Upper lobe of right lung (tissue), 1 donor: ENCODE measurements at regions not wholly inside any gene's neighbourhood (a gene's known extent, or its start where the extent isn't known, plus 50 kb on each side); places are given as distances from the start of the nearest gene placed in this dataset.
A peak's percentile ranks its signal among the peaks of the same experiment; 100 is the strongest.

ENCODE experiments used
- ATAC-seq: fragments of 200-7000 bp; cut with Tn5 transposase; one replicate; pipeline ENCODE4 v1.9.1; 2020; ENCODE audit warnings: mild to moderate bottlenecking, moderate library complexity
- DNase-seq: peaks from one replicate; pipeline ENCODE4 v3.0.0-alpha.2; 2020
- H3K27ac ChIP-seq: fragments of 200-600 bp; one replicate; pipeline ENCODE4 v1.8.0; 2022
- H3K27me3 ChIP-seq: fragments of 200-600 bp; one replicate; pipeline ENCODE4 v1.8.0; 2022; ENCODE audit warnings: mild to moderate bottlenecking
- H3K36me3 ChIP-seq: fragments of 200-600 bp; one replicate; pipeline ENCODE4 v1.8.0; 2022
- H3K4me1 ChIP-seq: fragments of 200-600 bp; one replicate; pipeline ENCODE4 v1.8.0; 2022
- H3K4me3 ChIP-seq: fragments of 200-600 bp; one replicate; pipeline ENCODE4 v1.8.0; 2022; ENCODE audit warnings: mild to moderate bottlenecking
- H3K9me3 ChIP-seq: fragments of 200-600 bp; one replicate; pipeline ENCODE4 v1.8.0; 2022
- intact Hi-C: fragments of 100-400 bp; cut with DNase I; formaldehyde crosslinking; loops from one replicate; pipeline ENCODE4 v1.11.0; 2022
- TF ChIP-seq, protein P1 (sequence below): fragments of 200-600 bp; IDR thresholded peaks from one replicate; pipeline ENCODE4 v1.8.0; 2022; ENCODE audit warnings: antibody characterized with exemption
- donor health status: DM: no; HTN: yes; CAD: no; lungs with severe emphysema.

DNA sequence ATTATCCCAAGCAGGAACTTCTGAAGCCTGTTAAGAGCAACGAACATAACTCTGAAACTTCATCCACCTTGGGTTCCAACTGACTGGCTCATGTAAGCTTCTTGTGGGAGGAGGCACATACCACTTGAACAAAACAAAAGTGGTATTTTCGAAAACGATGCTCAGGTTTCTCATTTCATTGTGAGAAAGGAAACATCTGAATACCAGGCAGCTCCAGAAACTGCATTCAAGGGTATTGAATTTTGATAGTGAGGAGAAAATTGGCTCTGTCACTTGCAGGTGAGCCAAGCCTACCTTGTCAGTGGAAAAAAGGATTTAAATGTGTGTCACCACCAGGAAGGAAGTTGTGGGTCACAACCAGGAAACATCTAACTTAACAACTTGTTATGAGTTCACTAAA is 218.1 kb upstream of the SATB1 start:
- Histone ChIP-seq H3K27ac (no peak overlapping the region), H3K27me3 (no peaks in the 10 kb centered on the region), H3K4me3 (no peak overlapping the region), H3K36me3 (no peaks in the 10 kb centered on the region), H3K9me3 (no peaks in the 10 kb centered on the region), H3K4me1 (no peaks in the 10 kb centered on the region)
- intact Hi-C loops, result no loop called here
- DNase-seq (no peak), ATAC-seq (no peak)
- TF ChIP-seq, protein P1, sequence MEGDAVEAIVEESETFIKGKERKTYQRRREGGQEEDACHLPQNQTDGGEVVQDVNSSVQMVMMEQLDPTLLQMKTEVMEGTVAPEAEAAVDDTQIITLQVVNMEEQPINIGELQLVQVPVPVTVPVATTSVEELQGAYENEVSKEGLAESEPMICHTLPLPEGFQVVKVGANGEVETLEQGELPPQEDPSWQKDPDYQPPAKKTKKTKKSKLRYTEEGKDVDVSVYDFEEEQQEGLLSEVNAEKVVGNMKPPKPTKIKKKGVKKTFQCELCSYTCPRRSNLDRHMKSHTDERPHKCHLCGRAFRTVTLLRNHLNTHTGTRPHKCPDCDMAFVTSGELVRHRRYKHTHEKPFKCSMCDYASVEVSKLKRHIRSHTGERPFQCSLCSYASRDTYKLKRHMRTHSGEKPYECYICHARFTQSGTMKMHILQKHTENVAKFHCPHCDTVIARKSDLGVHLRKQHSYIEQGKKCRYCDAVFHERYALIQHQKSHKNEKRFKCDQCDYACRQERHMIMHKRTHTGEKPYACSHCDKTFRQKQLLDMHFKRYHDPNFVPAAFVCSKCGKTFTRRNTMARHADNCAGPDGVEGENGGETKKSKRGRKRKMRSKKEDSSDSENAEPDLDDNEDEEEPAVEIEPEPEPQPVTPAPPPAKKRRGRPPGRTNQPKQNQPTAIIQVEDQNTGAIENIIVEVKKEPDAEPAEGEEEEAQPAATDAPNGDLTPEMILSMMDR, result no peak

DNA sequence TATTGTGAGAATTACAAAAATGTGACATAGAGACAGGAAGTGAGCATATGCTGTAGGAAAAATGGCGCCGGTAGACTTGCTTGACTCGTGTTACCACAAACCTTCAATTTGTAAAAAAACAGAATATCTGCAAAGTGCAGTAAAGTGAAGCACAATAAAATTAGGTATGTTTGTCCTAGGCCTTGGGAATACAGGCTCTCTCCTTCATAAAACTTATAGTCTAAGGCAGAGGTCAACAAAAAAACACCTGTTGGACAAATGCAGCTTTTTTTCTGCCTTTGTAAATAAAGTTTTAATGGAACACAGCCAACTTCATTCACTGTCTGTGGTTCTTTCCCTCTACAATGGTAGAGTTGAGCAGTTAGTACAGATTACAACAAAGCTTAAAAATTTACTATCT is 216.8 kb upstream of the SATB1 start:
- no peak overlapping the region for H3K27ac ChIP-seq
- H3K9me3 ChIP-seq, result no peaks in the 10 kb centered on the region
- H3K27me3 ChIP-seq, result no peaks in the 10 kb centered on the region
- intact Hi-C loops, result no loop called here
- TF ChIP-seq, protein P1, result no peak
- no peak overlapping the region for H3K4me3 ChIP-seq
- DNase-seq, result no peak
- H3K4me1 ChIP-seq, result no peaks in the 10 kb centered on the region
- ATAC-seq, result no peak
- no peaks in the 10 kb centered on the region for H3K36me3 ChIP-seq

DNA sequence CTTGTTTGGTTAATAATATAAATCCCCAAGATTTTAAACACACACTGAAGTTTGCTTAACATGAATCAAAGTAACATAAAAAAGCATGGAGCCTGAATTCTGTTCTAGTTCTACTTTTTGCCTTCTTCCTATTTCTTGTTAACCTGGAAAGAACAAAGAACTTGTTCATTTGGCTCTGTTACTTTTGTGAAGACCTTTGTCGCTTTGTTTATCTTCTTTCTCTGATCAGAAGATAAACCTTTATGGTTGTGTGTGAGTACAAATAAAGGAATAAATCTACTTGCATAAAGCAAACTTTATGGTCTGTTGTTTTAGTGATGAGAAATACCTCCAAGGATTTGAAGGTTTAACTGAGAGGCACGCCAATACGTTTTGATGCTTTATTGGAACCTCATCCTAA is 210.1 kb upstream of the SATB1 start:
- no peak for DNase-seq
- Histone ChIP-seq H3K4me3 (no peak overlapping the region), H3K4me1 (no peaks in the 10 kb centered on the region), H3K9me3 (no peaks in the 10 kb centered on the region), H3K27me3 (no peaks in the 10 kb centered on the region), H3K36me3 (no peaks in the 10 kb centered on the region), H3K27ac (no peak overlapping the region)
- TF ChIP-seq, protein P1, result no peak
- ATAC-seq, result no peak
- intact Hi-C loops, result no loop called here

DNA sequence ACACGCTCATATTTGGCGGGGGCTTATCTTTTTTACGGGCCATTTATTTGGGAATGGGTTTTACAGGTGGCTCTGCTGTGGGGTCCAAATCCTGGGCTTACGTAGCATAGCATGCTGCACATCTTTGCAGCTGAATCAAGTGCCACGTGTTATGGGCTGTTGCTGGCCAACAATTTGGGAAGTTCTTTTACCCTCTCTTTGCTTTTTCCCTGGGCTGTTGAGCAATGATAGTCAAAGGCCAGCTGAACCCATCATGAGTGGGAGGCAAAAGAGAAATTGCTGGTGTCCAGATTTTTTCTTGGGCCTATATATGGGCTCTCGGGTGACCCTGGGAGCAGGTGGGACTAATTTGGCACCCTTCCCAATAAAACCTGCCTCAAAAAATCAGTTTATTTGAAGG is 209.3 kb upstream of the SATB1 start:
- intact Hi-C loops, result no loop called here
- Histone ChIP-seq H3K27me3 (no peaks in the 10 kb centered on the region), H3K27ac (no peak overlapping the region), H3K4me1 (no peaks in the 10 kb centered on the region), H3K36me3 (no peaks in the 10 kb centered on the region), H3K4me3 (no peak overlapping the region), H3K9me3 (no peaks in the 10 kb centered on the region)
- TF ChIP-seq, protein P1, result no peak
- DNase-seq, result no peak
- ATAC-seq, result peak; percentile 62

DNA sequence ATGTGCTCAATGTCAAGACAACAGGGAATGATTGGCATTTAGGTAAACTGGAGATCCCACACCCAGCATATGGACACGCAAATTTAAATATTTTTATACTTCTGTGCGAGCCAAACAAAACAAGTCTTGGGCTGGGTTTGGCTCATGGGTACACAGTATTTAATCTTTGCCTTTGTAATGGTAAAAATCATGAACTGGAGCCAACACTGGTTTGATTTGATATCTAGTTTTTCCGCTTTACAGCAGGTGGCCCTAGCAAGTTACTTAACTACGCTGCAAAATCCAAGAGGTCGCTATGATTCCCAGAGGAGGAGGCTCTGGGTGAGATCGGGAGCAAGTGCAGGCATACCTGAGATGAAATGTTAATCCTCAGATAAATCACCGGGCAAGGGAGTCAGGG is 207.9 kb upstream of the SATB1 start:
- TF ChIP-seq, protein P1, result no peak
- Histone ChIP-seq H3K4me3 (no peak overlapping the region), H3K27me3 (no peaks in the 10 kb centered on the region), H3K27ac (no peak overlapping the region), H3K36me3 (no peaks in the 10 kb centered on the region), H3K4me1 (no peaks in the 10 kb centered on the region), H3K9me3 (no peaks in the 10 kb centered on the region)
- ATAC-seq (no peak), DNase-seq (no peak)
- intact Hi-C loops, result no loop called here

DNA sequence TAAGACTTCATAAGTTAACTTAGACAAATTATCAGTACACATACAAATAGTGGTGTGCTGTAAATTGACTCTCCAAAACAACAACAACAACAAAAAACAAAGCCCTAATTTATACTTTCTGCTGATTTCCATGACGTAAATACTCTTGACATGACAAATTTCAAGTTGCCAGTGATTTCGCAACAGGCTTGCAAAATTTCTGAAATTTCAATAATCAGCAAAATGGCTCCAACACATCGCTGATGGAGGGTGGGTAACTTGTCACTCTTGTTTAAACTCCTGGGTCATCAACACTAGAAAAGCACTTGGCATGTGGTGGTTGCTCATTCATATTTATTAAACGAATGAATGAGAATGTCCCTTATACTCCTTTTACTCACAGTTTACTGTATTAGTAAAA is 205.2 kb upstream of the SATB1 start:
- TF ChIP-seq, protein P1, result no peak
- DNase-seq (no peak), ATAC-seq (no peak)
- Histone ChIP-seq H3K36me3 (no peaks in the 10 kb centered on the region), H3K27ac (no peak overlapping the region), H3K4me1 (no peaks in the 10 kb centered on the region), H3K4me3 (no peak overlapping the region), H3K27me3 (no peaks in the 10 kb centered on the region), H3K9me3 (no peaks in the 10 kb centered on the region)
- intact Hi-C loops, result no loop called here
